GM18909 (cell line): ENCODE measurements at regions not wholly inside any gene's neighbourhood (a gene's known extent, or its start where the extent isn't known, plus 50 kb on each side); places are given as distances from the start of the nearest gene placed in this dataset.
A peak's percentile ranks its signal among the peaks of the same experiment; 100 is the strongest.

Experiments used
- ATAC-seq: cut with Tn5 transposase; IDR thresholded peaks from one replicate; pipeline ENCODE4 v1.9.1; 2021; ENCODE audit warnings: mild to moderate bottlenecking; ENCODE audit not compliant: unreplicated experiment, poor library complexity

DNA sequence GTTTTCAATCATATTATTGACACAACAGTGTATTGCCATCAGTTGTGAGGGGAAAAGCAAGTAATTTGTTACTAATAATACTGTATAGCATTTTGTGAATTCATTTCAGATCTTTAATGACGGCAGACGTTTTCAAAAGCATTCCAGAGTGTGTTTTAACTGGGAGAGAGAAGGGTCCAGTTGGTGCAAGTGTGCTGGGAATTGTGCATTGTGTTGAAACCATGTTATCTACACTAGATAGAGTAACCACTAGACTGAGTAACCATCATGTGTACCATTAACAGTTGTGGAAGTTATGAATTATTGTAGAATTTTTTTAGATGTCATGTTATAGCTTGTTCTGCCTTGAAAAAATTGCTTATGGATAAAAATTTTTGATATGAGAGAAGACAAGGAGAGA, 104.5 kb upstream of the VEGFC start:
- ATAC-seq: no peak

DNA sequence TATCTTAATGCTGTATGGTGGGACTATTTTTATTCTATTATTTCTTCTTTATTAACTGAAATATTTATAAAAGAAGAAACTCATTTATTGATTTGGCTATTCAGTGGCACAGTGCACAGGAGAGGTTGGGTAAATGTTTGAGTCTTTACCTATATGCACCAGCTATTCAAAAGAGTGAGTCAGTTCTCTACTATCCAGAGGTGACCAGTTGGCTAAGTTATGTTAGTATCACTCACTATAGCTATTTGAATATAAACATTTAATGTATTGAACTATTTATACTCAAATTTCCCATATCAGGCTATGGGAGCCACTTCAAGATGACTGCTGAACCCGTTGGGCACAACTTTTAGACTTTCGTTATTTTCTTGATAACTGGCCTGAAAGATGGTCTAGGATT, 106.1 kb upstream of the VEGFC start:
- ATAC-seq: no peak

DNA sequence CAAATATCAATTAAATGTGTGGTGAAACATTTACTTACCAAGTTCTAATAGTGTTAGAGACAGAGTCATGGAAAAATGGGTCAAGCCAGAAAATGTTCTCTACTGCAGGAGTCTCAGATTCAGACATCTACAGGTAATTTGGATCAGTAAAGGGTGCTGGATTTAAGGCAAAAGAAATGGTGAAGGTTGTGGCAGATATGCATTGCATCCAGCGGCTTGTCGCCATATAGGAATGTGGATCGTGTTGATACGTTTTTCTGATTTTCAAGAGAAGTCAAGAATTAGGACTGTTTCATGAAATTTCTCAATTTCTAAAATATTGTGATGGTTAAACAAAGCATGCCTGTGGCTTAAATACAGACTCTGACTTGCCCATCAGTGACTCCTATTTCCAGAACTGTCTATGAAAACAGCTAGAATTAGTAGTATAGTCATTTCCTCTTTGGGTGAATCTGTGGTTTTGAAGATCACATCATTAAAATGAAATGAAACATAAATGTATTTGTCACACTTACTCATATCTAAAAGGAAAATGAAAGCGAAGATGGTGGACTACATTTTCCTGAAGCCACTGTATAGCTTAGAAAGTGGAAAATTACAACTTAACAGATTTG, 110.1 kb upstream of the VEGFC start:
- peak; percentile 98 for ATAC-seq

DNA sequence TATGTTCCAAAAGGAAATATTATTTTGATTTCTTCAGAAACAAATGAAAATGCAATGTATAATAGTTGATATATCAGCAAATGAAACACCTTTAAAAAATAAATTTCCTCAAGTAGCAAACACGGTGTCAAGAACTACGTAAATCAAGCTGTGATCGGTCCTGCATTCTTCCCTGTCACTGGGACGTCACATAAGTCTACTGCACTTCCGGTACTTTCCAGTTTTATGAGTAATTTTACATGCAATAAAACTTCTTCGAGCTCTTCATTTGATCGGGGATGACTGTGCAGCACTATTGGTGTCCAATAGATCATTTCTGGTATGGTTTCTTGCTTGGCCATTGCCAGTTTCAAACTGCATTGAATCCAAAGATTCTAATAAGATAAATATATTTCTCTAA, 114.0 kb upstream of the VEGFC start:
- no peak for ATAC-seq

- no peak for ATAC-seq
Observed at GRCh38 chr4:176910646-176911045, 117.9 kb upstream of the VEGFC start.

DNA sequence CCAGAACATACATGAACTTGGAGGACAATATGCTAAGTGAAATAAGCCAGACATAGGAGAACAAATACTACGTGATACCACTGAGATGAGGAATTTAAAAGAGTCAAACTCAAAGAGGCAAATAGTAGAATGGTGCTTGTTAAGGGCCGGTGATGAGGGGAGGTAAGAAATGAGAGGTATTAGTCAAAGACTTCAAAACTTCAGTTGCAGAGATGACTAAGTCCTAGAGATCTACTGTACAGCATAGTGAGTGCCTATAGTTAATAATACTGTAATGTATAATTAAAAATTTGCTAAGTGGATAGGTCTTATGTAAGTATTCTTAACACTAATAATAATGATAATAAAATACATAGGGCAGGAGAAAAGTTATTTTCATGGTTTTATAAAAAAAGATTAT, 126.9 kb upstream of the VEGFC start:
- ATAC-seq: no peak

GRCh38 chr4:176920694-176921093, 128.0 kb upstream of the VEGFC start:
- ATAC-seq: no peak

DNA sequence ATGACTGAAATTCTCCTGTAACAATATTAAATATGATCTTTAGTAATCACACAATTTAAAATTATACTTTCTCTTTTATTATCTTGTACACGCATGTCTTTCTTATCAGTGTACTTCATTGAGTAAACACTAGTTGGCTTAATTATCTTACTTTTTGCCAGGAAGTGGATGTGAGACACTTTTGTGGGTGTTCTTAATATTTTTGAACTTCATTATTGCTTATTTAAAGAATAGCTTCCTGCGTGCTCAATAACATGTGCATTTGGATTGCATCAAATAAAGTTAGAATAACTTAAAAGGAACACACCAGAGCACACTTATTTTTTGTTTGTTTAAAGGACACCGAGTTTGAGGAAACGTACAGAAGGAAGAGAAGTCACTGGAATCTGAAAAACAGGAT, 128.5 kb upstream of the VEGFC start:
- no peak for ATAC-seq

DNA sequence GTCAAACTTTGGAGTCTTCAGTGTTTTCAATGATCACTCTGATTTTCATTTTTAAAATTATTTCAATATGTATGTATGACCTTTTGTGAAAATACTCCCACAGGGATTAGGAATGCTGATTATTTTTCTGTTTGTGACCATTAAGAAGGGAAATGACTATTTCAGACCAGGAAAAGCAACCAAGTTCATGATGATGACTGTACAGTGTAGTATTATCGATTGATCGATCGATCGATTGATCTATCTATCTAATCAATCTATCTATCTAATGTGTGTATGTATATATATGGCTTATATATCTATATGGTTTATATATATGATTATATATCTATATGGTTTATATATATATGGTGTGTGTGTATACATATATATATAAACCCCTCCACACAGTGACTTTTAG, 131.5 kb upstream of the VEGFC start:
- ATAC-seq: no peak

- ATAC-seq: no peak
Observed at GRCh38 chr4:176925962-176926361, 133.2 kb upstream of the VEGFC start.

GRCh38 chr4:176927117-176927516, 134.4 kb upstream of the VEGFC start:
- ATAC-seq: no peak

DNA sequence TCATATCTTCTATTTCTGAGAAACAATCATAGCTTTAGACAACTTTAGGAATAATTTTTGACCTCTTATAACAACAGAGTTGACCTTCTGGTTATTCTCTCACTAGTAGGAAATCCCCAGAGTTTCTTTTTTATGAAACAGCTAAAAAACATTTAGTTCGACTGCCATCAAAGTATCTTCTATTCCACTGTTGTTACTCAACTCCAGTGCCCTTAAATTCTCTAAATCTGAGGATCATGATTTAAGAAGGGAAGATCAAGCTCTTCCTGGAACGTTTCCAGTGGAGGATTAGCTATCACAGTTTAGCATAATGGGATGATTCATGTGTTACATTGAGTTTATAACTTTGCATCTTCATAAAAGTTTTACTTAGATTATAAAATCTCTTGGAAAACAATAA, 134.9 kb upstream of the VEGFC start:
- ATAC-seq: no peak

DNA sequence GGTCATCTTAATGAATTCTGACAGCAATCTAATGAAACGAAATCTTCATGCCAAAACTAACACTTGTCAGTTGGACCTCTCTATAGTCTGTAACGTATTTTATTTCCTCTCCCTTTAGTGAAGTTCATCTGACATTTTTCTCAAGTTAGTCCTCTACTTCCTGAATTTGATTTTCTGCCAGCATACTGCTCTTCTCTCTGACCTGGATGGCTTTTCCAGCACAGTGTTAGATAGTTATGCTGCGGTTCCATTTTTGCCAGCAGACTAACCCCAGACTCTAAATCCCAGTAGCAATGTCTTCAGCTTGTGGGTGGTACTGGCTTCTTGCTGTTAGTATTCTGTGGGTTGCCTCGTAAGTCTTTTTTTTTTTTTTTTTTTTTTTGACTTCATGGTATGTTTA, 146.7 kb upstream of the VEGFC start:
- ATAC-seq: no peak

DNA sequence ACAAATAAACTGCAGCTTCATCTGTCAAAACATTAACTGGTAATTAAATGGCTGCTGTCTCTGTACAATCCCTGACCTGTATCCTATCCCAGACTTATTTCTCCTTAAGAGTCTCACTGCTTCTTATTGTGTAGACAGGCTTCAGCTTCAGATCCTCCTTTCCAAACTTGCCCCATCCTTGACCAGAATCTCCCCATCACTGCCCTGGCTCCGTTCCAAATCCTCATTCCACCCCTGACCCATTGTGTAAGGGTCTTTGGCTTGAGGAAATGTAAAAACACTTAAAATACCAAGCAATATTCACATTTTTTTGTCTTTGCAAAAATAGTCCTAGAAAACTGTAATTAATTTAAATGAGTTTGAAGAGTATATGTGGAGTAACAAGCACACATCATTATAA, 152.6 kb upstream of the VEGFC start:
- no peak for ATAC-seq

DNA sequence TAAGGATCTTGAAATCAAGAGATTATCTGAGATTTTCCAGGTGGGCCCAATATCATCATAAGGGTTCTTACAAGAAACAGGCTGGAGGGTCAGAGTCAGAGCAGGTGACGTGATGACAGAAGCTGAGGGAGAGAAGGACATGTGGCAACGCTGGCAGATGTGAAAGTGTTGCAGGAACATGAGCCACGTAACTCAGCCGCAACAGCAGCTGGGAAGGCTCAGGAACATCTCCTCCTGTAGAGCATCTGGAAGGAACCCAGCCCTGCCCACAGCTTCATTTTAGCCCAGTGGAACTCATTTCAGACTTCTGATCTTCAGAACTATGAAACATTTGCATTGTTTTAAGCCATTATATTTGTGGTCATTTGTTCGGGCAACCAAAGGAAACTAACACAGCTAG, 156.3 kb upstream of the VEGFC start:
- no peak for ATAC-seq

DNA sequence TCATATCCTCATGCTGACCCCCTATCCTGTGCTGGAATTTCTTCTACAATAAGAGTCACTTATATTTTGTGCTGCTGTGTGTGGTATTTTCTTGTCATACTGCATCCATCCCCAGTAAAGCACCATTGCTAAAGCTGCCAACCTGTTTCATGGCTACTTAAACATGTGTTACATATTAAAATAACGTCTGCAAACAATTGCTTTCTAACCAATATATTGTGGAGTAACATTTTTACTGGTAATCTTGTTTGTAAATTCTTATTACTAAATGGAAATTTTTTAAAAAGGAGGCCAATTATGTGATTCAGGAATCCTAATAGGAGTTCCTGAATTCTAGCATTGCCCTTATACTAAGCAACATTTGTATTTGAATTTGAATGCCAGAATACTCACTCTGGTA, 160.3 kb upstream of the VEGFC start:
- no peak for ATAC-seq

GRCh38 chr4:176957353-176958118, 164.8 kb upstream of the VEGFC start:
- no peak for ATAC-seq

GRCh38 chr4:176959980-176960379, 167.3 kb upstream of the VEGFC start:
- ATAC-seq: no peak

GRCh38 chr4:176963121-176963520, 170.4 kb upstream of the VEGFC start:
- no peak for ATAC-seq

- no peak for ATAC-seq
Observed at GRCh38 chr4:176964116-176964691, 171.5 kb upstream of the VEGFC start.

- ATAC-seq: no peak
Observed at GRCh38 chr4:176967586-176967985, 174.9 kb upstream of the VEGFC start.

- no peak for ATAC-seq
Observed at GRCh38 chr4:176968094-176968493, 175.4 kb upstream of the VEGFC start.
